WTC11 (cell line): ENCODE measurements at regions not wholly inside any gene's neighbourhood (a gene's known extent, or its start where the extent isn't known, plus 50 kb on each side); places are given as distances from the start of the nearest gene placed in this dataset.

Experiments used
- CTCF ChIP-seq: fragments of 200-600 bp; IDR thresholded peaks from 2 replicates; pipeline ENCODE4 v1.8.0; 2022; ENCODE audit warnings: antibody characterized with exemption
- ERG ChIP-seq: fragments of 250-450 bp; sonication (Bioruptor Pico); IDR thresholded peaks from 2 replicates; pipeline ENCODE4 v1.8.0; 2021; ENCODE audit warnings: mild to moderate bottlenecking
- MAX ChIP-seq: sonication (generic); formaldehyde crosslinking; IDR thresholded peaks from 2 replicates; pipeline ENCODE4 v1.8.0; 2022; ENCODE audit warnings: mild to moderate bottlenecking, missing genetic modification reagents
- NFE2L1 ChIP-seq: sonication (generic); formaldehyde crosslinking; IDR thresholded peaks from 2 replicates; pipeline ENCODE4 v1.8.1; 2023; ENCODE audit warnings: missing genetic modification reagents
- NR1H2 ChIP-seq: sonication (generic); formaldehyde crosslinking; IDR thresholded peaks from 2 replicates; pipeline ENCODE4 v1.9.0; 2021; ENCODE audit warnings: mild to moderate bottlenecking, moderate library complexity, missing genetic modification reagents
- SMAD4 ChIP-seq: sonication (generic); formaldehyde crosslinking; IDR thresholded peaks from 2 replicates; pipeline ENCODE4 v1.8.0; 2022; ENCODE audit warnings: mild to moderate bottlenecking, missing genetic modification reagents

GRCh38 chr18:28407681-28408080 is 230.8 kb upstream of the CDH2 start:
- no peak for TF ChIP-seq CTCF
- TF ChIP-seq ERG (CRISPR knock-in tag) = no peak
- no peak for TF ChIP-seq NR1H2 (CRISPR knock-in tag)
- TF ChIP-seq NFE2L1 (CRISPR knock-in tag) = no peak
- TF ChIP-seq SMAD4 = no peak
- TF ChIP-seq MAX (CRISPR knock-in tag) = no peak
